ENCODE measurements at regions not wholly inside any gene's neighbourhood (a gene's known extent, or its start where the extent isn't known, plus 50 kb on each side); places are given as distances from the start of the nearest gene placed in this dataset.

DNA sequence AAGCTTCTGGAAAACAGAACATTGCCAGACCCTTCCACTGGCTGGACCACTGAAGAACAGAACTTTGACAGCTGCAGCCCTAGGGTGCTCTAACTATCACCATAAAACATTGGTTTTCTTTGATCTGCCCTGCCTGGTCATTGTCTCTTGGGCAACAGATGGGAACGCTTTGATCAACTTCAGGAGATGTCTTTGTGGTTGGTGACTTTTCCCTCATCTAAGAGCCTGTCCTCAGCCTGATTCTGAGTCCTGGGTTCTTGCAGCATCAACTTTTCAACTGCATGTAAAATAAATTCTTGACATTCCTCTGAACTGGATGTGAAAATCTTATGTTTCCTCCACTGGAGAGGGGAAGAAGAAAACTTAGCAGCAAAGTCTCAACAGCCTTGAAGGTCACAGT, 53.1 kb upstream of the ZNRF2 start:
- Histone ChIP-seq H3K9me2 (ENCODE audit: insufficient read depth, low read length) (no peaks in the 10 kb centered on the region), H3K4me2 (ENCODE audit: low read length) (no peak overlapping the region), H3K9me3 (ENCODE audit: low read length) (no peaks in the 10 kb centered on the region), H2AFZ (ENCODE audit: low read depth, low read length) (no peak overlapping the region), H3K27ac (ENCODE audit: low read length) (no peak overlapping the region), H3K27me3 (ENCODE audit: insufficient read depth, low read depth, low read length) (no peaks in the 10 kb centered on the region), H3K4me3 (ENCODE audit: low read length) (no peak overlapping the region), H3K36me3 (ENCODE audit: insufficient read depth, low read length) (no peaks in the 10 kb centered on the region), H3F3A (ENCODE audit: insufficient read depth, low read length, poor library complexity, severe bottlenecking) (no peaks in the 10 kb centered on the region), H3K9ac (ENCODE audit: low read length) (no peak overlapping the region), H3K79me2 (replicated peaks; ENCODE audit: insufficient read depth, low read length) (no peaks in the 10 kb centered on the region), H4K20me1 (ENCODE audit: insufficient read depth) (no peaks in the 10 kb centered on the region)
- TF ChIP-seq EZH2 (IDR thresholded peaks at IDR 0.05; ENCODE audit: borderline replicate concordance, insufficient read depth, low read length, poor library complexity, severe bottlenecking), result no peak
- no peak for TF ChIP-seq RAD21 (conservative IDR thresholded peaks at IDR 0.05)
- no peak for TF ChIP-seq POLR2AphosphoS5 (IDR thresholded peaks at IDR 0.05)
- TF ChIP-seq, protein P1, sequence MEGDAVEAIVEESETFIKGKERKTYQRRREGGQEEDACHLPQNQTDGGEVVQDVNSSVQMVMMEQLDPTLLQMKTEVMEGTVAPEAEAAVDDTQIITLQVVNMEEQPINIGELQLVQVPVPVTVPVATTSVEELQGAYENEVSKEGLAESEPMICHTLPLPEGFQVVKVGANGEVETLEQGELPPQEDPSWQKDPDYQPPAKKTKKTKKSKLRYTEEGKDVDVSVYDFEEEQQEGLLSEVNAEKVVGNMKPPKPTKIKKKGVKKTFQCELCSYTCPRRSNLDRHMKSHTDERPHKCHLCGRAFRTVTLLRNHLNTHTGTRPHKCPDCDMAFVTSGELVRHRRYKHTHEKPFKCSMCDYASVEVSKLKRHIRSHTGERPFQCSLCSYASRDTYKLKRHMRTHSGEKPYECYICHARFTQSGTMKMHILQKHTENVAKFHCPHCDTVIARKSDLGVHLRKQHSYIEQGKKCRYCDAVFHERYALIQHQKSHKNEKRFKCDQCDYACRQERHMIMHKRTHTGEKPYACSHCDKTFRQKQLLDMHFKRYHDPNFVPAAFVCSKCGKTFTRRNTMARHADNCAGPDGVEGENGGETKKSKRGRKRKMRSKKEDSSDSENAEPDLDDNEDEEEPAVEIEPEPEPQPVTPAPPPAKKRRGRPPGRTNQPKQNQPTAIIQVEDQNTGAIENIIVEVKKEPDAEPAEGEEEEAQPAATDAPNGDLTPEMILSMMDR (IDR thresholded peaks at IDR 0.05; ENCODE audit: poor library complexity, severe bottlenecking), result no peak
- TF ChIP-seq SMC3 (conservative IDR thresholded peaks at IDR 0.05; ENCODE audit: poor library complexity), result no peak
- no peak for TF ChIP-seq TAF1 (IDR thresholded peaks at IDR 0.05; ENCODE audit: low read depth)
- TF ChIP-seq EP300 (conservative IDR thresholded peaks at IDR 0.05; ENCODE audit: poor library complexity, severe bottlenecking), result no peak

DNA sequence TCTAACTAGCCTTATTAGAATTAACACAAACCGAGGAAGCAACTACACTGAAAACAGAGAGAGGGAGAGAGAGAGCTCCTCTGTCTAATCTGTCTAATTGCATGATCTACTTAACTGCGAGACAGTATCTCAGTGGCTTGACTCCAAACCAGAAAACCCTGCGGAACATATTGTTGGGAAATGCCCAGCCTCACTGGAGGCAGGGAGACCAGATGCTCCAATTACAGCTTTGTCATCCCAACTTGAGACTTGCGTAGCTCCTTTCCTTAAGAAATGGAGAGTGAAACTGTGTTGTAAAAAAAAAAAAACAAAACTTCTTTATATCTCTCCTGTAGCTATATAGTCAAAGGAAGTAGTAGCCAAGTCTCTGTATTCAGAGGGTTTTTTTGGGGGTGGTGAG, 52.0 kb upstream of the ZNRF2 start:
- no peak overlapping the region for H3K4me3 ChIP-seq (ENCODE audit: low read length)
- TF ChIP-seq, protein P1 (IDR thresholded peaks at IDR 0.05; ENCODE audit: poor library complexity, severe bottlenecking), result no peak
- TF ChIP-seq, protein P2, sequence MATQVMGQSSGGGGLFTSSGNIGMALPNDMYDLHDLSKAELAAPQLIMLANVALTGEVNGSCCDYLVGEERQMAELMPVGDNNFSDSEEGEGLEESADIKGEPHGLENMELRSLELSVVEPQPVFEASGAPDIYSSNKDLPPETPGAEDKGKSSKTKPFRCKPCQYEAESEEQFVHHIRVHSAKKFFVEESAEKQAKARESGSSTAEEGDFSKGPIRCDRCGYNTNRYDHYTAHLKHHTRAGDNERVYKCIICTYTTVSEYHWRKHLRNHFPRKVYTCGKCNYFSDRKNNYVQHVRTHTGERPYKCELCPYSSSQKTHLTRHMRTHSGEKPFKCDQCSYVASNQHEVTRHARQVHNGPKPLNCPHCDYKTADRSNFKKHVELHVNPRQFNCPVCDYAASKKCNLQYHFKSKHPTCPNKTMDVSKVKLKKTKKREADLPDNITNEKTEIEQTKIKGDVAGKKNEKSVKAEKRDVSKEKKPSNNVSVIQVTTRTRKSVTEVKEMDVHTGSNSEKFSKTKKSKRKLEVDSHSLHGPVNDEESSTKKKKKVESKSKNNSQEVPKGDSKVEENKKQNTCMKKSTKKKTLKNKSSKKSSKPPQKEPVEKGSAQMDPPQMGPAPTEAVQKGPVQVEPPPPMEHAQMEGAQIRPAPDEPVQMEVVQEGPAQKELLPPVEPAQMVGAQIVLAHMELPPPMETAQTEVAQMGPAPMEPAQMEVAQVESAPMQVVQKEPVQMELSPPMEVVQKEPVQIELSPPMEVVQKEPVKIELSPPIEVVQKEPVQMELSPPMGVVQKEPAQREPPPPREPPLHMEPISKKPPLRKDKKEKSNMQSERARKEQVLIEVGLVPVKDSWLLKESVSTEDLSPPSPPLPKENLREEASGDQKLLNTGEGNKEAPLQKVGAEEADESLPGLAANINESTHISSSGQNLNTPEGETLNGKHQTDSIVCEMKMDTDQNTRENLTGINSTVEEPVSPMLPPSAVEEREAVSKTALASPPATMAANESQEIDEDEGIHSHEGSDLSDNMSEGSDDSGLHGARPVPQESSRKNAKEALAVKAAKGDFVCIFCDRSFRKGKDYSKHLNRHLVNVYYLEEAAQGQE (IDR thresholded peaks at IDR 0.05; ENCODE audit: borderline replicate concordance), result no peak
- TF ChIP-seq POLR2AphosphoS5 (IDR thresholded peaks at IDR 0.05) (no peak), EZH2 (IDR thresholded peaks at IDR 0.05; ENCODE audit: borderline replicate concordance, insufficient read depth, low read length, poor library complexity, severe bottlenecking) (no peak), EP300 (conservative IDR thresholded peaks at IDR 0.05; ENCODE audit: poor library complexity, severe bottlenecking) (no peak), RAD21 (conservative IDR thresholded peaks at IDR 0.05) (no peak), SMC3 (conservative IDR thresholded peaks at IDR 0.05; ENCODE audit: poor library complexity) (no peak), TAF1 (IDR thresholded peaks at IDR 0.05; ENCODE audit: low read depth) (no peak), MXI1 (conservative IDR thresholded peaks at IDR 0.05; ENCODE audit: poor library complexity, severe bottlenecking) (no peak)
- no peaks in the 10 kb centered on the region for H3K27me3 ChIP-seq (ENCODE audit: insufficient read depth, low read depth, low read length)
- no peak overlapping the region for H3K4me2 ChIP-seq (ENCODE audit: low read length)
- no peaks in the 10 kb centered on the region for H4K20me1 ChIP-seq (ENCODE audit: insufficient read depth)
- no peaks in the 10 kb centered on the region for H3K9me2 ChIP-seq (ENCODE audit: insufficient read depth, low read length)
- no peaks in the 10 kb centered on the region for H3K36me3 ChIP-seq (ENCODE audit: insufficient read depth, low read length)
- H3K27ac ChIP-seq (ENCODE audit: low read length), result no peak overlapping the region
- H2AFZ ChIP-seq (ENCODE audit: low read depth, low read length), result no peak overlapping the region
- H3F3A ChIP-seq (ENCODE audit: insufficient read depth, low read length, poor library complexity, severe bottlenecking), result no peaks in the 10 kb centered on the region
- H3K79me2 ChIP-seq (replicated peaks; ENCODE audit: insufficient read depth, low read length), result no peaks in the 10 kb centered on the region
- no peaks in the 10 kb centered on the region for H3K9me3 ChIP-seq (ENCODE audit: low read length)
- no peak overlapping the region for H3K9ac ChIP-seq (ENCODE audit: low read length)

Data from neural cell (in vitro differentiated cells).